Suprapubic skin (tissue), 4 donors: ENCODE measurements at regions not wholly inside any gene's neighbourhood (a gene's known extent, or its start where the extent isn't known, plus 50 kb on each side); places are given as distances from the start of the nearest gene placed in this dataset.

Source experiments
- DNase-seq, 2 donors: peaks; one replicate each; pipeline ENCODE4 v3.0.0-alpha.2; 2019; ENCODE audit warnings: low spot score in 2 of 2
- H3K27ac ChIP-seq: fragments of 200-600 bp; sonication (generic); one replicate; pipeline ENCODE4 v1.5.1; 2019
- H3K27me3 ChIP-seq: fragments of 200-600 bp; sonication (generic); one replicate; pipeline ENCODE4 v1.5.1; 2019
- H3K36me3 ChIP-seq: fragments of 200-600 bp; sonication (generic); one replicate; pipeline ENCODE4 v1.5.1; 2019
- H3K4me1 ChIP-seq: fragments of 200-600 bp; sonication (generic); one replicate; pipeline ENCODE4 v1.5.1; 2019
- H3K4me3 ChIP-seq: fragments of 200-600 bp; sonication (generic); one replicate; pipeline ENCODE4 v1.5.1; 2019; ENCODE audit warnings: mild to moderate bottlenecking
- H3K9me3 ChIP-seq: fragments of 200-600 bp; sonication (generic); one replicate; pipeline ENCODE4 v1.5.1; 2019
- CTCF ChIP-seq, 2 donors: fragments of 200-600 bp in 1 of 2; fragments of 450-650 bp in 1 of 2; sonication (generic) in 1 of 2; IDR thresholded peaks; one replicate each; pipeline ENCODE4 v1.5.1; 2016 to 2019; ENCODE audit warnings: antibody characterized with exemption in 2 of 2, mild to moderate bottlenecking in 1 of 2, moderate library complexity in 1 of 2
- EP300 ChIP-seq: sonication (generic); formaldehyde crosslinking; IDR thresholded peaks from one replicate; pipeline ENCODE4 v1.6.1; 2017; ENCODE audit warnings: antibody characterized with exemption
- POLR2A ChIP-seq, 2 donors: fragments of 450-650 bp; IDR thresholded peaks; one replicate each; pipeline ENCODE4 v1.6.1; 2017; ENCODE audit warnings: antibody characterized with exemption in 2 of 2, mild to moderate bottlenecking in 2 of 2, moderate library complexity in 2 of 2
- POLR2AphosphoS5 ChIP-seq, 3 donors: sonication (generic); formaldehyde crosslinking; IDR thresholded peaks; one replicate each; pipeline ENCODE4 v1.6.1; 2017; ENCODE audit warnings: antibody characterized with exemption in 3 of 3
- WGBS: methylation state at CpG from one replicate; pipeline ENCODE4 v1.1.5; 2018; 5-methylcytosine and 5-hydroxymethylcytosine counted together

- no peak overlapping the region for H3K4me3 ChIP-seq
- no peak overlapping the region for H3K27ac ChIP-seq
- H3K4me1 ChIP-seq: no peaks in the 10 kb centered on the region
- 25% methylated on average over 1 of the region's 1 CpG for WGBS
- no peaks in the 10 kb centered on the region for H3K36me3 ChIP-seq
- no peaks in the 10 kb centered on the region for H3K27me3 ChIP-seq
- TF ChIP-seq CTCF (IDR thresholded peaks at IDR 0.05) (no peak), POLR2A (IDR thresholded peaks at IDR 0.05) (no peak), EP300 (no peak), POLR2AphosphoS5 (IDR thresholded peaks at IDR 0.05) (no peak)
- DNase-seq: no peak
- H3K9me3 ChIP-seq: no peaks in the 10 kb centered on the region
These were observed 542.5 kb upstream of the UBE2E2 start for GRCh38 chr3:22660606-22661005.

GRCh38 chr3:22661121-22661700 lies 541.9 kb upstream of the UBE2E2 start:
- TF ChIP-seq POLR2A (IDR thresholded peaks at IDR 0.05): no peak
- no peak for TF ChIP-seq POLR2AphosphoS5 (IDR thresholded peaks at IDR 0.05)
- no peak for TF ChIP-seq EP300
- no peak for TF ChIP-seq CTCF (IDR thresholded peaks at IDR 0.05)
- Histone ChIP-seq H3K4me3 (no peak overlapping the region), H3K27ac (no peak overlapping the region), H3K27me3 (no peaks in the 10 kb centered on the region), H3K36me3 (no peaks in the 10 kb centered on the region), H3K9me3 (no peaks in the 10 kb centered on the region), H3K4me1 (no peaks in the 10 kb centered on the region)
- WGBS: 74% methylated on average over 2 of the region's 2 CpGs
- DNase-seq: no peak

GRCh38 chr3:22665528-22665927 lies 537.6 kb upstream of the UBE2E2 start:
- Histone ChIP-seq H3K4me1 (no peaks in the 10 kb centered on the region), H3K27me3 (no peaks in the 10 kb centered on the region), H3K36me3 (no peaks in the 10 kb centered on the region), H3K4me3 (no peak overlapping the region), H3K27ac (no peak overlapping the region), H3K9me3 (no peaks in the 10 kb centered on the region)
- TF ChIP-seq POLR2AphosphoS5 (IDR thresholded peaks at IDR 0.05) (no peak), EP300 (no peak)
- DNase-seq: no peak
- 64% methylated on average over 2 of the region's 2 CpGs for WGBS

- 32% methylated on average over 1 of the region's 1 CpG for WGBS
- Histone ChIP-seq H3K4me3 (no peak overlapping the region), H3K27ac (no peak overlapping the region), H3K4me1 (no peaks in the 10 kb centered on the region), H3K9me3 (no peaks in the 10 kb centered on the region), H3K36me3 (no peaks in the 10 kb centered on the region), H3K27me3 (no peaks in the 10 kb centered on the region)
- TF ChIP-seq POLR2A (IDR thresholded peaks at IDR 0.05) (no peak), POLR2AphosphoS5 (IDR thresholded peaks at IDR 0.05) (no peak), CTCF (IDR thresholded peaks at IDR 0.05) (no peak)
- no peak for DNase-seq
These were observed 536.4 kb upstream of the UBE2E2 start for GRCh38 chr3:22666736-22667135.

GRCh38 chr3:22671848-22672247 lies 531.3 kb upstream of the UBE2E2 start:
- no peaks in the 10 kb centered on the region for H3K4me1 ChIP-seq
- no peaks in the 10 kb centered on the region for H3K9me3 ChIP-seq
- H3K27me3 ChIP-seq: no peaks in the 10 kb centered on the region
- H3K27ac ChIP-seq: no peak overlapping the region
- no peak overlapping the region for H3K4me3 ChIP-seq
- WGBS: 84% methylated on average over 1 of the region's 1 CpG
- TF ChIP-seq POLR2AphosphoS5 (IDR thresholded peaks at IDR 0.05) (no peak), EP300 (no peak), CTCF (IDR thresholded peaks at IDR 0.05) (no peak), POLR2A (IDR thresholded peaks at IDR 0.05) (no peak)
- no peak for DNase-seq
- no peaks in the 10 kb centered on the region for H3K36me3 ChIP-seq

GRCh38 chr3:22684739-22685138 lies 518.4 kb upstream of the UBE2E2 start:
- no peaks in the 10 kb centered on the region for H3K9me3 ChIP-seq
- WGBS: 58% methylated on average over 3 of the region's 3 CpGs
- no peak for DNase-seq
- H3K4me1 ChIP-seq: no peaks in the 10 kb centered on the region
- no peak overlapping the region for H3K27ac ChIP-seq
- no peak overlapping the region for H3K4me3 ChIP-seq
- TF ChIP-seq POLR2A (IDR thresholded peaks at IDR 0.05) (no peak), POLR2AphosphoS5 (IDR thresholded peaks at IDR 0.05) (no peak), EP300 (no peak), CTCF (IDR thresholded peaks at IDR 0.05) (no peak)
- H3K27me3 ChIP-seq: no peaks in the 10 kb centered on the region
- H3K36me3 ChIP-seq: no peaks in the 10 kb centered on the region
